Esophagus squamous epithelium (tissue), 4 donors: ENCODE measurements at regions not wholly inside any gene's neighbourhood (a gene's known extent, or its start where the extent isn't known, plus 50 kb on each side); places are given as distances from the start of the nearest gene placed in this dataset.

Experiments used
- POLR2A ChIP-seq, 4 donors: fragments of 450-650 bp; IDR thresholded peaks; one replicate each; pipeline ENCODE4 v1.6.1; 2017; ENCODE audit warnings: antibody characterized with exemption in 4 of 4, mild to moderate bottlenecking in 4 of 4, moderate library complexity in 3 of 4
- TF ChIP-seq, protein P1 (sequence below), 6 experiments: fragments of 450-650 bp in 4 of 6; fragments of 200-600 bp in 2 of 6; sonication (generic) in 2 of 6; IDR thresholded peaks; one replicate each; pipeline ENCODE4 v1.5.1; 2016 to 2019; ENCODE audit warnings: antibody characterized with exemption in 6 of 6, mild to moderate bottlenecking in 4 of 6, moderate library complexity in 4 of 6

DNA sequence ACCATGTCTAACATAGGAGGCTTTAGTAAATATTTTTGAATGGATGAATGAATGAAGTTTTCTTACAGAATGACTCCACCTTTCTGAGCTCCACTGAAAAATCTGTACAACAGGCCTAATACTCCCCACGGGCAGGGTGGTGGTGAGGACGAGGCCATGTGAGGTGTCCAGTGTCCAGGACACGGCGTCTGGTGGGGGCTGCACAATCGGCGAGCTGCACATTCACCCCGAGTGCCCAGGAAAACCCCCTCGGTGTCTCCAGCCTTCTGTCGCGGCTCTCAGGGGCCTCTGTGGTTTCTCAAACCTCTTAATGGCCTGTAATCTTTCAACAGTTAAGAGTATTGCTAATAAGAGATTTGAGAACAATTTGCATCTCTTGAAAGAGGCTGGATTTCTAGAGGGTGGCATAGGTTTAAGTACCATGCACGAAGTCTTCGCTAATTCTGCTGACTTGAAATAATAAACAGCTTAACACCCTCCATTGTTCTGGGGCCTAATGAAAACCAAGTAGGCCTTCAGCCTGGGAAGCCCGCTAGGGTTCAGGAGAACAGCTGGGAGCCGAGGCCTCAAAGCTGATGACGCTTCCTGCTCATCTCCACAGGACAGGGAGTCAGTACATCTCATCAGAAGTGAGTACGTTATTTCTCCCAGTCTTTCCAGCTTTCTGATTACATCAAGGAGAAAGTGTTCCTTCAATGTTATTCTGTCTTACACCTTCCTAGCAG is 304.6 kb upstream of the FOXF1 start:
- TF ChIP-seq, protein P1, sequence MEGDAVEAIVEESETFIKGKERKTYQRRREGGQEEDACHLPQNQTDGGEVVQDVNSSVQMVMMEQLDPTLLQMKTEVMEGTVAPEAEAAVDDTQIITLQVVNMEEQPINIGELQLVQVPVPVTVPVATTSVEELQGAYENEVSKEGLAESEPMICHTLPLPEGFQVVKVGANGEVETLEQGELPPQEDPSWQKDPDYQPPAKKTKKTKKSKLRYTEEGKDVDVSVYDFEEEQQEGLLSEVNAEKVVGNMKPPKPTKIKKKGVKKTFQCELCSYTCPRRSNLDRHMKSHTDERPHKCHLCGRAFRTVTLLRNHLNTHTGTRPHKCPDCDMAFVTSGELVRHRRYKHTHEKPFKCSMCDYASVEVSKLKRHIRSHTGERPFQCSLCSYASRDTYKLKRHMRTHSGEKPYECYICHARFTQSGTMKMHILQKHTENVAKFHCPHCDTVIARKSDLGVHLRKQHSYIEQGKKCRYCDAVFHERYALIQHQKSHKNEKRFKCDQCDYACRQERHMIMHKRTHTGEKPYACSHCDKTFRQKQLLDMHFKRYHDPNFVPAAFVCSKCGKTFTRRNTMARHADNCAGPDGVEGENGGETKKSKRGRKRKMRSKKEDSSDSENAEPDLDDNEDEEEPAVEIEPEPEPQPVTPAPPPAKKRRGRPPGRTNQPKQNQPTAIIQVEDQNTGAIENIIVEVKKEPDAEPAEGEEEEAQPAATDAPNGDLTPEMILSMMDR (IDR thresholded peaks at IDR 0.05) = no peak
- TF ChIP-seq POLR2A (IDR thresholded peaks at IDR 0.05) = no peak
